ENCODE measurements at regions not wholly inside any gene's neighbourhood (a gene's known extent, or its start where the extent isn't known, plus 50 kb on each side); places are given as distances from the start of the nearest gene placed in this dataset.
A peak's percentile ranks its signal among the peaks of the same experiment; 100 is the strongest.

- intact Hi-C loops (cut with DNase I): no loop called here
- no peak for ATAC-seq
- Histone ChIP-seq H3K9me3 (peaks cover 0 to under 1% (median 0%) of the 10 kb centered on the region in 4 donors), H3K27ac (no peak overlapping the region), H3K4me3 (no peak overlapping the region), H3K27me3 (no peaks in the 10 kb centered on the region), H3K36me3 (no peaks in the 10 kb centered on the region), H3K4me1 (peaks cover 0 to 17% (median 5%) of the 10 kb centered on the region in 4 donors)
- WGBS (ENCODE audit: insufficient coverage, low coverage, low lambda C conversion rate, missing lambda C conversion rate): 87% methylated on average over 5 of the region's 5 CpGs
- no peak for TF ChIP-seq POLR2A (IDR thresholded peaks at IDR 0.05)
- TF ChIP-seq, protein P1, sequence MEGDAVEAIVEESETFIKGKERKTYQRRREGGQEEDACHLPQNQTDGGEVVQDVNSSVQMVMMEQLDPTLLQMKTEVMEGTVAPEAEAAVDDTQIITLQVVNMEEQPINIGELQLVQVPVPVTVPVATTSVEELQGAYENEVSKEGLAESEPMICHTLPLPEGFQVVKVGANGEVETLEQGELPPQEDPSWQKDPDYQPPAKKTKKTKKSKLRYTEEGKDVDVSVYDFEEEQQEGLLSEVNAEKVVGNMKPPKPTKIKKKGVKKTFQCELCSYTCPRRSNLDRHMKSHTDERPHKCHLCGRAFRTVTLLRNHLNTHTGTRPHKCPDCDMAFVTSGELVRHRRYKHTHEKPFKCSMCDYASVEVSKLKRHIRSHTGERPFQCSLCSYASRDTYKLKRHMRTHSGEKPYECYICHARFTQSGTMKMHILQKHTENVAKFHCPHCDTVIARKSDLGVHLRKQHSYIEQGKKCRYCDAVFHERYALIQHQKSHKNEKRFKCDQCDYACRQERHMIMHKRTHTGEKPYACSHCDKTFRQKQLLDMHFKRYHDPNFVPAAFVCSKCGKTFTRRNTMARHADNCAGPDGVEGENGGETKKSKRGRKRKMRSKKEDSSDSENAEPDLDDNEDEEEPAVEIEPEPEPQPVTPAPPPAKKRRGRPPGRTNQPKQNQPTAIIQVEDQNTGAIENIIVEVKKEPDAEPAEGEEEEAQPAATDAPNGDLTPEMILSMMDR (IDR thresholded peaks at IDR 0.05): no peak
- DNase-seq: no peak
Measured at GRCh38 chr12:46559311-46559710, 186.7 kb upstream of the SLC38A2 start.

DNA sequence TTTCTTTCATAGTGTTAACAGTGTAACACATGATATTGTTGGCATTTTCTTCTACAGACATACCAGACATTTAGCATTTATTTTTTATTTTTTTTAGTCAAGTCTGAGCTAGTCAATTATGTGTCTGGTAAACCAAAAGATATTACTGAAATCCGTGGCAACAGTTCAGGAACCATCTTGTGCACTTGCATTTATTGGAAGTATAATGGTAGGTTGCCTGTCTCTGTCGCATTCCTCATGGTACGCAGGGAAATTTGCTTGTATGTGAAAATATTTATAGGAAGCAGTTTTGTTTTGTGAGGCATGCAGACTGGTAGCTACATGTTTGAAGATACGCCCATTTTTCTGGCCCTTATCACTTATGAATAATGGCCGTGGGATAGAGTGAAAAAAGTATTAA, 186.1 kb upstream of the SLC38A2 start:
- intact Hi-C loops (cut with DNase I): no loop called here
- H3K27ac ChIP-seq: no peak overlapping the region
- no peak for ATAC-seq
- H3K4me3 ChIP-seq: no peak overlapping the region
- peaks cover 0 to 17% (median 5%) of the 10 kb centered on the region in 4 donors for H3K4me1 ChIP-seq
- H3K36me3 ChIP-seq: no peaks in the 10 kb centered on the region
- H3K27me3 ChIP-seq: no peaks in the 10 kb centered on the region
- H3K9me3 ChIP-seq: no peaks in the 10 kb centered on the region
- 91% methylated on average over 5 of the region's 5 CpGs for WGBS (ENCODE audit: insufficient coverage, low coverage, low lambda C conversion rate, missing lambda C conversion rate)
- TF ChIP-seq POLR2A (IDR thresholded peaks at IDR 0.05): no peak
- TF ChIP-seq, protein P1 (IDR thresholded peaks at IDR 0.05): no peak
- DNase-seq: no peak

DNA sequence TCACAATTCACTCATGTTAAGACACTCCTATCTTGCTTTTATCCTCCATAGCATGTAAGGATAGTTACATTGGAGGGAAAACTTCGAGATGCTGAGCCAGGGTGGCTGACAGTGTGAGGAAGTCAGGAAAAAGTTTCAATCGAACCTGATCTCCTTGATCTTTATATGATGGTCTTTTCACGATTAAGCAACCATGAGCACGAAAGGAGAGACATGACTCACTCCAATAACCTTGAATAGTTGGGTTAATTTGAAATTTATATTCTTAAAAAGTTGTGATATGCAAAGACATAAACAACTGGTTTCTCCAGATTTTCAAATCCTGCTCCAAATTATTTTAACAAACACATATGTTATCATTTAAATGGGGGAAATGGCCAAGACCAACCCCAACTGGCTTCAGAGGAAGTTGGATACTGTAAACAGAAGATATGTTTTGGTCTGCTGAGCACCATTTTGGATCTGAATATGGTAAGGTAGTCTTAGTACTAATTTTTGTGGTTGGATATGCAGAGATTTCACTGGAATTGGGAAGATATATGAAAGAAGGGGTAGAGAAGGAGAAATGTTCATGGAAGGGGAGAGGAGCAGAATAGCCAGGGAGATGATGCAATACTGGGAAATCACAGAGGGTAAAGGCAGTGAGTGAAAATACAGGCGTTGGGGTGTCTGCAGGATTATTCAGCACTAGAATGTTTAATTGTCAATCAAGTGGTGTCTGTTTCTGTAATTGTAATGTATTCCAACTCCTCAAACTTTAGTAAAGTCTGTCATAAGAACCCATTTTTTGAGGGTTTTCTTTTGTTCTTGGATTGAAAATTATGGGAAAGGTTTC, 185.2 kb upstream of the SLC38A2 start:
- Histone ChIP-seq H3K9me3 (no peaks in the 10 kb centered on the region), H3K4me1 (peaks cover 0 to 16% (median 5%) of the 10 kb centered on the region in 4 donors), H3K27ac (no peak overlapping the region), H3K36me3 (no peaks in the 10 kb centered on the region), H3K27me3 (no peaks in the 10 kb centered on the region), H3K4me3 (no peak overlapping the region)
- ATAC-seq: no peak
- no peak for DNase-seq
- TF ChIP-seq, protein P1 (IDR thresholded peaks at IDR 0.05): no peak
- no peak for TF ChIP-seq POLR2A (IDR thresholded peaks at IDR 0.05)
- 75% methylated on average over 5 of the region's 5 CpGs for WGBS (ENCODE audit: insufficient coverage, low coverage, low lambda C conversion rate, missing lambda C conversion rate)
- intact Hi-C loops (cut with DNase I): no loop called here

GRCh38 chr12:46556819-46557524, 184.4 kb upstream of the SLC38A2 start:
- 86% methylated on average over 6 of the region's 6 CpGs for WGBS (ENCODE audit: insufficient coverage, low coverage, low lambda C conversion rate, missing lambda C conversion rate)
- DNase-seq (no peak), ATAC-seq (peak in 1 of 4 donors; percentile 27)
- intact Hi-C loops (cut with DNase I): no loop called here
- no peaks in the 10 kb centered on the region for H3K27me3 ChIP-seq
- H3K4me1 ChIP-seq: peaks cover 0 to 10% (median 5%) of the 10 kb centered on the region in 4 donors
- H3K9me3 ChIP-seq: no peaks in the 10 kb centered on the region
- no peaks in the 10 kb centered on the region for H3K36me3 ChIP-seq
- H3K4me3 ChIP-seq: no peak overlapping the region
- no peak overlapping the region for H3K27ac ChIP-seq
- no peak for TF ChIP-seq POLR2A (IDR thresholded peaks at IDR 0.05)
- TF ChIP-seq, protein P1 (IDR thresholded peaks at IDR 0.05): no peak

Data from right lobe of liver (tissue), 6 donors.